WTC11 (cell line): ENCODE measurements at regions not wholly inside any gene's neighbourhood (a gene's known extent, or its start where the extent isn't known, plus 50 kb on each side); places are given as distances from the start of the nearest gene placed in this dataset.

Source experiments
- RELA ChIP-seq: sonication (generic); formaldehyde crosslinking; IDR thresholded peaks from 2 replicates; pipeline ENCODE4 v1.8.1; 2022; ENCODE audit warnings: missing genetic modification reagents, mild to moderate bottlenecking, borderline replicate concordance
- ZNF423 ChIP-seq: fragments of 250-450 bp; sonication (Bioruptor Pico); IDR thresholded peaks from 2 replicates; pipeline ENCODE4 v2.1.2; 2022; ENCODE audit warnings: mild to moderate bottlenecking, moderate library complexity
- TF ChIP-seq, protein P1 (sequence below): sonication (generic); formaldehyde crosslinking; IDR thresholded peaks from 2 replicates; pipeline ENCODE4 v1.8.1; 2023; ENCODE audit warnings: mild to moderate bottlenecking, missing genetic modification reagents, moderate library complexity
- TF ChIP-seq, protein P2 (sequence below): fragments of 200-600 bp; IDR thresholded peaks from 2 replicates; pipeline ENCODE4 v1.8.0; 2022; ENCODE audit warnings: antibody characterized with exemption
- TF ChIP-seq, protein P3 (sequence below): sonication (generic); formaldehyde crosslinking; IDR thresholded peaks from 2 replicates; pipeline ENCODE4 v1.8.0; 2022; ENCODE audit warnings: missing genetic modification reagents
- TF ChIP-seq, protein P4 (sequence below): sonication (generic); formaldehyde crosslinking; conservative IDR thresholded peaks from 2 replicates; pipeline ENCODE4 v1.8.1; 2023; ENCODE audit warnings: mild to moderate bottlenecking, low read depth, missing genetic modification reagents, moderate library complexity

DNA sequence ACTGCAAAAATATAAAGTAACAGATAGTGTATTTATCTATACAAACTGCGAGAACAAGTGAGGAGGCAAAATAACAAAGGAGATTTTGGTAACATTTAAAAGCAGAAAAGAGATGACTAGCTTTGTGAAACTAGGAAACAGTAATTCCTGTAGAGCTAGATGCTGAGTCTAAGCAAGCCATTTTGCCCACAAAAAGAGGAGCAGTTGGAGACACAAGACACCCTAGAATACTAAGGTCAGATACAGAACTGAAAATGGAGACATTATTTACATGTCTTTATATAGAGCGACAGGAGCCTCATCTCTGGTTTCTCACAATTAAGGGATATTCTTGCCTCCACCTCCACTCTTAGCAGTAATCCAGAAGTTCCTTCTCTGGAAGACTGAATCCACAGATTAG, 732.4 kb upstream of the GBE1 start:
- no peak for TF ChIP-seq RELA (CRISPR knock-in tag)
- TF ChIP-seq, protein P1, sequence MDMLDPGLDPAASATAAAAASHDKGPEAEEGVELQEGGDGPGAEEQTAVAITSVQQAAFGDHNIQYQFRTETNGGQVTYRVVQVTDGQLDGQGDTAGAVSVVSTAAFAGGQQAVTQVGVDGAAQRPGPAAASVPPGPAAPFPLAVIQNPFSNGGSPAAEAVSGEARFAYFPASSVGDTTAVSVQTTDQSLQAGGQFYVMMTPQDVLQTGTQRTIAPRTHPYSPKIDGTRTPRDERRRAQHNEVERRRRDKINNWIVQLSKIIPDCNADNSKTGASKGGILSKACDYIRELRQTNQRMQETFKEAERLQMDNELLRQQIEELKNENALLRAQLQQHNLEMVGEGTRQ (CRISPR knock-in tag), result no peak
- TF ChIP-seq, protein P2, sequence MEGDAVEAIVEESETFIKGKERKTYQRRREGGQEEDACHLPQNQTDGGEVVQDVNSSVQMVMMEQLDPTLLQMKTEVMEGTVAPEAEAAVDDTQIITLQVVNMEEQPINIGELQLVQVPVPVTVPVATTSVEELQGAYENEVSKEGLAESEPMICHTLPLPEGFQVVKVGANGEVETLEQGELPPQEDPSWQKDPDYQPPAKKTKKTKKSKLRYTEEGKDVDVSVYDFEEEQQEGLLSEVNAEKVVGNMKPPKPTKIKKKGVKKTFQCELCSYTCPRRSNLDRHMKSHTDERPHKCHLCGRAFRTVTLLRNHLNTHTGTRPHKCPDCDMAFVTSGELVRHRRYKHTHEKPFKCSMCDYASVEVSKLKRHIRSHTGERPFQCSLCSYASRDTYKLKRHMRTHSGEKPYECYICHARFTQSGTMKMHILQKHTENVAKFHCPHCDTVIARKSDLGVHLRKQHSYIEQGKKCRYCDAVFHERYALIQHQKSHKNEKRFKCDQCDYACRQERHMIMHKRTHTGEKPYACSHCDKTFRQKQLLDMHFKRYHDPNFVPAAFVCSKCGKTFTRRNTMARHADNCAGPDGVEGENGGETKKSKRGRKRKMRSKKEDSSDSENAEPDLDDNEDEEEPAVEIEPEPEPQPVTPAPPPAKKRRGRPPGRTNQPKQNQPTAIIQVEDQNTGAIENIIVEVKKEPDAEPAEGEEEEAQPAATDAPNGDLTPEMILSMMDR, result no peak
- TF ChIP-seq, protein P3, sequence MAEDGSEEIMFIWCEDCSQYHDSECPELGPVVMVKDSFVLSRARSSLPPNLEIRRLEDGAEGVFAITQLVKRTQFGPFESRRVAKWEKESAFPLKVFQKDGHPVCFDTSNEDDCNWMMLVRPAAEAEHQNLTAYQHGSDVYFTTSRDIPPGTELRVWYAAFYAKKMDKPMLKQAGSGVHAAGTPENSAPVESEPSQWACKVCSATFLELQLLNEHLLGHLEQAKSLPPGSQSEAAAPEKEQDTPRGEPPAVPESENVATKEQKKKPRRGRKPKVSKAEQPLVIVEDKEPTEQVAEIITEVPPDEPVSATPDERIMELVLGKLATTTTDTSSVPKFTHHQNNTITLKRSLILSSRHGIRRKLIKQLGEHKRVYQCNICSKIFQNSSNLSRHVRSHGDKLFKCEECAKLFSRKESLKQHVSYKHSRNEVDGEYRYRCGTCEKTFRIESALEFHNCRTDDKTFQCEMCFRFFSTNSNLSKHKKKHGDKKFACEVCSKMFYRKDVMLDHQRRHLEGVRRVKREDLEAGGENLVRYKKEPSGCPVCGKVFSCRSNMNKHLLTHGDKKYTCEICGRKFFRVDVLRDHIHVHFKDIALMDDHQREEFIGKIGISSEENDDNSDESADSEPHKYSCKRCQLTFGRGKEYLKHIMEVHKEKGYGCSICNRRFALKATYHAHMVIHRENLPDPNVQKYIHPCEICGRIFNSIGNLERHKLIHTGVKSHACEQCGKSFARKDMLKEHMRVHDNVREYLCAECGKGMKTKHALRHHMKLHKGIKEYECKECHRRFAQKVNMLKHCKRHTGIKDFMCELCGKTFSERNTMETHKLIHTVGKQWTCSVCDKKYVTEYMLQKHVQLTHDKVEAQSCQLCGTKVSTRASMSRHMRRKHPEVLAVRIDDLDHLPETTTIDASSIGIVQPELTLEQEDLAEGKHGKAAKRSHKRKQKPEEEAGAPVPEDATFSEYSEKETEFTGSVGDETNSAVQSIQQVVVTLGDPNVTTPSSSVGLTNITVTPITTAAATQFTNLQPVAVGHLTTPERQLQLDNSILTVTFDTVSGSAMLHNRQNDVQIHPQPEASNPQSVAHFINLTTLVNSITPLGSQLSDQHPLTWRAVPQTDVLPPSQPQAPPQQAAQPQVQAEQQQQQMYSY (CRISPR knock-in tag), result no peak
- TF ChIP-seq, protein P4, sequence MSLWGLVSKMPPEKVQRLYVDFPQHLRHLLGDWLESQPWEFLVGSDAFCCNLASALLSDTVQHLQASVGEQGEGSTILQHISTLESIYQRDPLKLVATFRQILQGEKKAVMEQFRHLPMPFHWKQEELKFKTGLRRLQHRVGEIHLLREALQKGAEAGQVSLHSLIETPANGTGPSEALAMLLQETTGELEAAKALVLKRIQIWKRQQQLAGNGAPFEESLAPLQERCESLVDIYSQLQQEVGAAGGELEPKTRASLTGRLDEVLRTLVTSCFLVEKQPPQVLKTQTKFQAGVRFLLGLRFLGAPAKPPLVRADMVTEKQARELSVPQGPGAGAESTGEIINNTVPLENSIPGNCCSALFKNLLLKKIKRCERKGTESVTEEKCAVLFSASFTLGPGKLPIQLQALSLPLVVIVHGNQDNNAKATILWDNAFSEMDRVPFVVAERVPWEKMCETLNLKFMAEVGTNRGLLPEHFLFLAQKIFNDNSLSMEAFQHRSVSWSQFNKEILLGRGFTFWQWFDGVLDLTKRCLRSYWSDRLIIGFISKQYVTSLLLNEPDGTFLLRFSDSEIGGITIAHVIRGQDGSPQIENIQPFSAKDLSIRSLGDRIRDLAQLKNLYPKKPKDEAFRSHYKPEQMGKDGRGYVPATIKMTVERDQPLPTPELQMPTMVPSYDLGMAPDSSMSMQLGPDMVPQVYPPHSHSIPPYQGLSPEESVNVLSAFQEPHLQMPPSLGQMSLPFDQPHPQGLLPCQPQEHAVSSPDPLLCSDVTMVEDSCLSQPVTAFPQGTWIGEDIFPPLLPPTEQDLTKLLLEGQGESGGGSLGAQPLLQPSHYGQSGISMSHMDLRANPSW (CRISPR knock-in tag), result no peak
- TF ChIP-seq ZNF423 (CRISPR knock-in tag), result no peak
